GM20431 (cell line): ENCODE measurements at regions not wholly inside any gene's neighbourhood (a gene's known extent, or its start where the extent isn't known, plus 50 kb on each side); places are given as distances from the start of the nearest gene placed in this dataset.

Source experiments
- in situ Hi-C: fragments of 300-500 bp; cut with MseI, MboI; formaldehyde crosslinking; loops from one replicate; pipeline ENCODE4 v1.15.0; 2020; ENCODE audit warnings: low sequenced_read_pairs; ENCODE audit not compliant: unreplicated experiment

GRCh38 chr9:78767490-78767889 is 470.6 kb downstream of the PSAT1 start:
- in situ Hi-C loops, result no loop called here

GRCh38 chr9:78769690-78770089 is 472.8 kb downstream of the PSAT1 start:
- in situ Hi-C loops, result no loop called here

GRCh38 chr9:78775211-78775610 is 478.3 kb downstream of the PSAT1 start:
- in situ Hi-C loops, result no loop called here

DNA sequence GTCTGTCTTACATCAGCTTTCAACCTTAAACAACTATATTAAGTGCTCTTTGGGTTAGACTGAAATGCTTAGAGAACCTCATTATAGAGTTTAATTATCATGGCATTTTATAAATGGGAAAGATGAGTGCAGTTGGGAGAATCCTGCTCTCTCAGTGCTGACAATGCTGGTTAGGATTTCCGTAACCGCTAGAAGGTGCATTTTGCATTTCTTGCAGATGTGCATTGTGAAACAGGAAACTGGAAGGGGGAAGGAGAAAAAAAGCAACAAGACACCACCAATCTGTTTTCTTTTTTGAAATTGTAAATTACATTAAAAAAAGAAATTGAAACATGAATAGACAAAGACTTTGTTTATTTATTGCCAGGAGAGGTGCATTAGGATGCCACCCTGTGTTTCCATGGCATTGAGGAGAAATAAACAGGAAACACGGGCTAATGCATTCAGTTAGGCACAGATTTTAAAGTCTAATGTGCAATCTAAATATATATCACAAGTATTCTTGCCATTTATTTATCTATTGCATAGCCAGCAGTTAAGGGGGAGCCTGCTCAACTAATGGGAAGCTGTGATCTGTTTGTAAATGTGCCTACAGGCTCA is 478.9 kb downstream of the PSAT1 start:
- in situ Hi-C loops, result no loop called here

GRCh38 chr9:78777747-78778146 is 480.8 kb downstream of the PSAT1 start:
- in situ Hi-C loops, result no loop called here

DNA sequence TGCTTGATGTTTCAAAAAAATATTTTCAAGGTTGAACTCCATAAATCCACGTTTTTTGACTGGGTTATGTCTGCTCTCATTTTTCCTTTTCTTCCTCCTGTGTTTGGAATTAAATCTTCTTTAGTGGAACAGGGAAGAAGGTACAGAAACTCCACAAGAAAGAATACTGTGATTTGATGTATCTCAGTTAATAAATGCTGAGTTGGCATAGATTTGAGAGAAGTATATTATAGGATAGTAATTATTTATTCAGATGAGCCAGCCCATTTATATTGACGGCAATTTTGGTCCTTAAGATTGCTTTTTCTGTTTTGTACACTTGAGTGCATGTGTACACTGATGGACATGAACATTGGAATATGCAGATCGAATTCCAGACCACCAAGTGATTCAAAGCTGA is 481.4 kb downstream of the PSAT1 start:
- in situ Hi-C loops, result no loop called here

- in situ Hi-C loops, result no loop called here
Measured at GRCh38 chr9:78778861-78779374, 482.0 kb downstream of the PSAT1 start.

- in situ Hi-C loops, result no loop called here
Measured at GRCh38 chr9:78781681-78782080, 484.8 kb downstream of the PSAT1 start.

DNA sequence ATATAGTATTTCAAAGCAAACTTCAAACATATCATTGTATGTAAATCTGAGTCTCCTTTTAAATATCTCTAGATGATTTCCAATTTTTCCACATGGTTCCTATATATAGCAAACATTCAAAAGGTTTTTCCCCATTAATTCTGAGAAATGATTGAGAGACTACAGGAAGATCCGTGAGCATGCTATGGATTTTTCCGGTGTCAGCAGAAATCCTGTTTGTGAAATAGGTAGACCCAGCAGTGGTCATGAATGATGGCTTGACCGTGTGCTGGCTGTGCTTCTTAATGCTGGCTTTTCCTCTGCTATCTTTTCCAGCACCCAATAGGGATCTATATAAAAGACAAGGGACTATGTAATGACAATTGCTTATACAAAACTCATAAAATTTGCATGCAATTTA is 485.3 kb downstream of the PSAT1 start:
- in situ Hi-C loops, result no loop called here

DNA sequence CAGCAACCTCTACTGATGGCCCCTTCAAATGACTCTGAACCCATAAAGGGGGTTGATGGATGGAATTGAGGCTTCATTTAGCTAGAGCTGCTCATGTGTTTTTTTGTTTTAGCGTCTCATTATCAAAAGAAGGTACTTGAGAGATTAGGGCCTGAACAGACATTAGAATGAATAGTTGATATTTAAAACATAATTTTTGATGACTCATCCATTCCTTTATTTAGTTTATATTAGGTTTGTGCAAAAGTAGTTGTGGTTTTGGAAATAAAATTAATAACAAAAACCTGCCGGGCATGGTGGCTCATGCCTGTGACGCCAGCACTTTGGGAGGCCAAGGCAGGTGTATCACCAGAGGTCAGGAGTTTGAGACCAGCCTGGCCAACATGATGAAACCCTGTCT is 485.9 kb downstream of the PSAT1 start:
- in situ Hi-C loops, result no loop called here

- in situ Hi-C loops, result no loop called here
Measured at GRCh38 chr9:78783743-78784142, 486.8 kb downstream of the PSAT1 start.

DNA sequence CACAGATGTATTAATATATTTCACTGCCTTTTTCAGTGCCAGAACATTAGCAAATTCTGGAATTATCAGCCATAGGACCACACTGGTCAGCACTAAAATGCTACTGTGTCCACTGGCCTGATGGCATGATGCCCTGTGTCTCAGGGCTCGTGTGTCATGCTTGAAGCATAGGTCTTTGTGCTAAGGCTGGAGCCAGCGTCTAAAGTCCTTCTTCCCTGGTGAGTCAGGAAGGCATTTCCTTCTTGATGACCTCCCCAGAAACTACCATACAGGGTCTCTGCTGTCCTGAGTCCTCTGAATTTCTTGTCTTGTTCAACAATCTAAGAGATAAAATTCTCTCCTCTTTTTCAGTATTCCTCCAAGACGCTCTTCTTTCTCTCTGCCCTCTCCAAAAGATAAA is 489.9 kb downstream of the PSAT1 start:
- in situ Hi-C loops, result no loop called here

- in situ Hi-C loops, result no loop called here
Measured at GRCh38 chr9:78788101-78788500, 491.2 kb downstream of the PSAT1 start.

DNA sequence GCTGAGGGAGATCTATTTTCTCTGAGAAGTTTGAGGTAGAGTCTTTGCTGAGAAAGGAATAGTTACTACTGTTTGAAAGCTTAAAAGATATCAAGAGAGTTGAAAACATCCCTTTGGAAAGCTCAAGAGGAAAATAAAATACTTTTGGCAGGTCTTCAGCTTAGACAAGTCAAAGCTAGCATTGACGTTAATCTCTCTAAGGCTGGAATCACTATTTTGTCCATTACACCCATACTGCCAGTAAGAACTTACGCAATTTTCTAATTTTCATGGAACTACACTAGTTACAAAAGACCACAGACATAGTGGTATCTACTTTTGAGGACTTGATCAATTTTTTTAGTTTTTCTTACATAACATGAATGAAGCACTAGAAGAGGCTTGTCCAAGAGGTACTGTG is 494.9 kb downstream of the PSAT1 start:
- in situ Hi-C loops, result no loop called here

GRCh38 chr9:78792745-78793144 is 495.8 kb downstream of the PSAT1 start:
- in situ Hi-C loops, result no loop called here

DNA sequence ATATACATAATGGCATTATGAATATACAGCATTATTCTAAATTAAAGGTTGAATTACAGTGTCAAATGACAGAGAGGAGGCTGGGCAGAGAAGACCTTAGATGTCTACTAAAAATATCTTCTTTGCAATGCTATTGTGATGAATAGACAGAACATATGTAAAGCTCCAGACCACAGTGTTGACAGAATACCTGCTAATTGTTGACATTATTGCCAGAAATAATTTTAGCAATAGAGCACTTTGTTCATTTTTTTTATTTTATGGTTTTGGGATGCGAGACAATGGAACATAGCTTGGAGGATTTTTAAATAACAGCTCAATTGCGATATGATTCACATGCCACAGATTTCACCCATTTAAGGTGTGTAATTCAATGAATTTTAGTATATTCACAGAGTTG is 508.8 kb downstream of the PSAT1 start:
- in situ Hi-C loops, result no loop called here

DNA sequence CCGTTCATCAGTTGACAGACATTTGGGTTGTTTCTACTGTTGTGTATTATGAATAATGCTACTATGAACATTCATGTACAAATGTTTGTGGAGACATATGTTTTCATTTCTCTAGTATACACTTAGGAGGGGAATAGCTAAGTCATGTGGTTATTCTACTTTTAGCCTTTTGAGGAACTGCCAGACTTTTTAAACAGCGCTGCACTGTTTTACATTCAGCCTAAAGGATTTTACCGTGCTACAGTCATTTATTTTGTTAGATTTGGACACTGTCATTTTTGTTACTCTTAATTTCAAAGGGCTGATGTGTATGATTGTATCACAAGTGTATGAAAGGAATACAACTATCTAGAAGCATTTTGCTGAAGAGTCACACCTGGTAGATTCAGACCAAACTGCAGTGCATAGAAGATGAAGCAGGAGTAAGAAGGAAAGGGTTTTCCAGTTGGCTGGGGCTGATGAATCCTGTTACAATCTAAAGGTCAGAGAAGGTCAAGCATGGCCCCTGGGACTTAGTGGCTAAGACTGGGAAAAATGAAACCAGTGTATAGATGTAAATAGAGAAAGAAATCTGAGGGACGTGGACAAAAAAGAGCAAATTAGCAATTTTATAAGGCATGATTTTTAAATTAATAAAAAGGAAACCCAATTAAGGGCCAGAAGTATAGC is 509.7 kb downstream of the PSAT1 start:
- in situ Hi-C loops, result no loop called here

- in situ Hi-C loops, result no loop called here
Measured at GRCh38 chr9:78807286-78807685, 510.4 kb downstream of the PSAT1 start.

- in situ Hi-C loops, result no loop called here
Measured at GRCh38 chr9:78808048-78808447, 511.1 kb downstream of the PSAT1 start.

DNA sequence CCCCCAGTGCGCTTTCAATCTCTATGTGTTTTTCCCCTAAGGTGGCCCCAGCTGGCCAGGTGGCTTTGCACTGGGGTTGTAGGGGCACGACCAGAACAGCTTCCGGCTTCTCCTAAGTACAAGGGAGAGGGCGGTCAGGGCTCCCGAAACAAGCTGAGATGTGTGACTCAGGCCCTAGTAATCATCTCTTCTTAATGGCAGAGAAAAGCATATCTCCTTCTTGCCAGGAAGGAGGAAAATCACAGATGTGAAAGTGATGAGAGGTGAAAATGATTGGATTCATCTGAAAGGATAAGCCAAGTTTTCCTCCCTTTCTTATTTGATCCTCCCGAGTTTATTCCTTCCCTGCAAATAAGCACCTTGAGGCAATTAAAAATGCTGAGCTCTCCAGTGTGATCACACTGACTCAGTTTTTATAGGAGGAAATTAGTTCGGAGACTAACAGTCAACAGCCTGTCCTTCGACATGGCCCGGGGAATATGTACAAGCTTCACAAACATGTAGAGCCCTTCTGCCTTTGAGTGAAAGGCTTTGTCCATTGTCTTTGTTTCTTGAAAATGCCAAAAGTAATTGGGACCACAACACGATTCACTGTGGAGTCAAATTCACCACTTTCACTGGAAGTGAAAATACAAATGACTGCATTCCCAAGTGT is 514.8 kb downstream of the PSAT1 start:
- in situ Hi-C loops, result no loop called here

GRCh38 chr9:78812665-78813064 is 515.7 kb downstream of the PSAT1 start:
- in situ Hi-C loops, result no loop called here
